HL-60 (cell line): ENCODE measurements at regions not wholly inside any gene's neighbourhood (a gene's known extent, or its start where the extent isn't known, plus 50 kb on each side); places are given as distances from the start of the nearest gene placed in this dataset.

ENCODE experiments used
- DNase-seq, 2 experiments: peaks; one replicate each; pipeline ENCODE4 v3.0.0-alpha.2; 2010 to 2020; ENCODE audit warnings: low read depth in 1 of 2, low spot score in 1 of 2
- H3K27ac ChIP-seq: fragments of 250-450 bp; sonication (Bioruptor Pico); replicated peaks from 2 replicates; pipeline ENCODE4 v1.5.1; 2020; ENCODE audit warnings: mild to moderate bottlenecking, moderate library complexity
- H3K27me3 ChIP-seq: fragments of 250-450 bp; sonication (Bioruptor Pico); 2 replicates; pipeline ENCODE4 v1.5.1; 2021; ENCODE audit warnings: mild to moderate bottlenecking, moderate library complexity; ENCODE audit not compliant: insufficient read depth, poor library complexity, severe bottlenecking
- H3K4me3 ChIP-seq: replicated peaks from 2 replicates; pipeline ENCODE4 v1.5.1; 2011; ENCODE audit warnings: mild to moderate bottlenecking, control low read depth, low read length; ENCODE audit not compliant: insufficient read depth
- CTCF ChIP-seq: IDR thresholded peaks from one replicate; pipeline ENCODE4 v1.5.1; 2011; ENCODE audit warnings: low read length, control low read depth, inconsistent platforms; ENCODE audit not compliant: insufficient read depth
- GABPA ChIP-seq: IDR thresholded peaks from 2 replicates; pipeline ENCODE4 v1.6.1; 2012; ENCODE audit warnings: low read depth
- POLR2AphosphoS5 ChIP-seq: IDR thresholded peaks from 2 replicates; pipeline ENCODE4 v1.6.1; 2012; ENCODE audit warnings: low read depth
- SPI1 ChIP-seq: IDR thresholded peaks from 2 replicates; pipeline ENCODE4 v1.6.1; 2012; ENCODE audit warnings: low read depth, mild to moderate bottlenecking, borderline replicate concordance
- TF ChIP-seq, protein P1 (sequence below): IDR thresholded peaks from 2 replicates; pipeline ENCODE4 v1.6.1; 2012; ENCODE audit warnings: low read depth; ENCODE audit not compliant: insufficient replicate concordance

GRCh38 chr16:86992587-86992986 lies 324.6 kb downstream of the C16orf95 start:
- Histone ChIP-seq H3K4me3 (no peak overlapping the region), H3K27me3 (no peaks in the 10 kb centered on the region), H3K27ac (no peak overlapping the region)
- no peak for DNase-seq
- TF ChIP-seq GABPA (no peak), CTCF (no peak), POLR2AphosphoS5 (no peak), SPI1 (no peak)
- TF ChIP-seq, protein P1, sequence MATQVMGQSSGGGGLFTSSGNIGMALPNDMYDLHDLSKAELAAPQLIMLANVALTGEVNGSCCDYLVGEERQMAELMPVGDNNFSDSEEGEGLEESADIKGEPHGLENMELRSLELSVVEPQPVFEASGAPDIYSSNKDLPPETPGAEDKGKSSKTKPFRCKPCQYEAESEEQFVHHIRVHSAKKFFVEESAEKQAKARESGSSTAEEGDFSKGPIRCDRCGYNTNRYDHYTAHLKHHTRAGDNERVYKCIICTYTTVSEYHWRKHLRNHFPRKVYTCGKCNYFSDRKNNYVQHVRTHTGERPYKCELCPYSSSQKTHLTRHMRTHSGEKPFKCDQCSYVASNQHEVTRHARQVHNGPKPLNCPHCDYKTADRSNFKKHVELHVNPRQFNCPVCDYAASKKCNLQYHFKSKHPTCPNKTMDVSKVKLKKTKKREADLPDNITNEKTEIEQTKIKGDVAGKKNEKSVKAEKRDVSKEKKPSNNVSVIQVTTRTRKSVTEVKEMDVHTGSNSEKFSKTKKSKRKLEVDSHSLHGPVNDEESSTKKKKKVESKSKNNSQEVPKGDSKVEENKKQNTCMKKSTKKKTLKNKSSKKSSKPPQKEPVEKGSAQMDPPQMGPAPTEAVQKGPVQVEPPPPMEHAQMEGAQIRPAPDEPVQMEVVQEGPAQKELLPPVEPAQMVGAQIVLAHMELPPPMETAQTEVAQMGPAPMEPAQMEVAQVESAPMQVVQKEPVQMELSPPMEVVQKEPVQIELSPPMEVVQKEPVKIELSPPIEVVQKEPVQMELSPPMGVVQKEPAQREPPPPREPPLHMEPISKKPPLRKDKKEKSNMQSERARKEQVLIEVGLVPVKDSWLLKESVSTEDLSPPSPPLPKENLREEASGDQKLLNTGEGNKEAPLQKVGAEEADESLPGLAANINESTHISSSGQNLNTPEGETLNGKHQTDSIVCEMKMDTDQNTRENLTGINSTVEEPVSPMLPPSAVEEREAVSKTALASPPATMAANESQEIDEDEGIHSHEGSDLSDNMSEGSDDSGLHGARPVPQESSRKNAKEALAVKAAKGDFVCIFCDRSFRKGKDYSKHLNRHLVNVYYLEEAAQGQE = no peak

GRCh38 chr16:86993426-86994110 lies 323.6 kb downstream of the C16orf95 start:
- Histone ChIP-seq H3K27ac (no peak overlapping the region), H3K27me3 (no peaks in the 10 kb centered on the region), H3K4me3 (no peak overlapping the region)
- DNase-seq = no peak
- TF ChIP-seq, protein P1 = no peak
- TF ChIP-seq GABPA (no peak), POLR2AphosphoS5 (no peak), CTCF (no peak), SPI1 (no peak)

- Histone ChIP-seq H3K4me3 (no peak overlapping the region), H3K27me3 (no peaks in the 10 kb centered on the region), H3K27ac (no peak overlapping the region)
- DNase-seq = no peak
- no peak for TF ChIP-seq SPI1
- TF ChIP-seq CTCF = no peak
- no peak for TF ChIP-seq POLR2AphosphoS5
- no peak for TF ChIP-seq GABPA
- TF ChIP-seq, protein P1 = no peak
Observed at GRCh38 chr16:86994215-86994614, 323.0 kb downstream of the C16orf95 start.
